ENCODE measurements at regions not wholly inside any gene's neighbourhood (a gene's known extent, or its start where the extent isn't known, plus 50 kb on each side); places are given as distances from the start of the nearest gene placed in this dataset.

DNA sequence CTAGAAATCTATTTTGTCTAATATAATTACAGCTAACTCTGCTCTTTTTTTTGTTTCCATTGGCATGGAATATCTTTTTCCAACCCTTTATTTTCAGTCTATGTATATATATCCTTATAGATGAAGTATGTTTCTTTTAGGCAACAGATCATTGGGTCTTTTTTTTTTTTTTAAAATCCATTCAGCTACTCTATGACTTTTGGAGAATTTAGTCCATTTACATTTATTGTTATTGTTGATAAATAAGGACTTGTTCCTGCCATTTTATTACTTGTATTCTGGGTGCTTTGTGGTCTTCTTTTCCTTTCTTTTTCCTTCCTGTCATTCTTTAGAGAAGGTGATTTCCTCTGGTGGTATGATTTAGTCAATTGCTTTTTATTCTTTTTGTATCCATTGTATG, 296.8 kb downstream of the SMARCA2 start:
- Histone ChIP-seq H3K27ac (no peak overlapping the region), H3K36me3 (no peaks in the 10 kb centered on the region), H3K4me1 (no peaks in the 10 kb centered on the region), H3K9me3 (peaks cover 0 to 6% (median 0%) of the 10 kb centered on the region in 4 donors), H3K4me3 (no peak overlapping the region), H3K27me3 (no peaks in the 10 kb centered on the region)
- DNase-seq (no peak), ATAC-seq (no peak)
- TF ChIP-seq, protein P1, sequence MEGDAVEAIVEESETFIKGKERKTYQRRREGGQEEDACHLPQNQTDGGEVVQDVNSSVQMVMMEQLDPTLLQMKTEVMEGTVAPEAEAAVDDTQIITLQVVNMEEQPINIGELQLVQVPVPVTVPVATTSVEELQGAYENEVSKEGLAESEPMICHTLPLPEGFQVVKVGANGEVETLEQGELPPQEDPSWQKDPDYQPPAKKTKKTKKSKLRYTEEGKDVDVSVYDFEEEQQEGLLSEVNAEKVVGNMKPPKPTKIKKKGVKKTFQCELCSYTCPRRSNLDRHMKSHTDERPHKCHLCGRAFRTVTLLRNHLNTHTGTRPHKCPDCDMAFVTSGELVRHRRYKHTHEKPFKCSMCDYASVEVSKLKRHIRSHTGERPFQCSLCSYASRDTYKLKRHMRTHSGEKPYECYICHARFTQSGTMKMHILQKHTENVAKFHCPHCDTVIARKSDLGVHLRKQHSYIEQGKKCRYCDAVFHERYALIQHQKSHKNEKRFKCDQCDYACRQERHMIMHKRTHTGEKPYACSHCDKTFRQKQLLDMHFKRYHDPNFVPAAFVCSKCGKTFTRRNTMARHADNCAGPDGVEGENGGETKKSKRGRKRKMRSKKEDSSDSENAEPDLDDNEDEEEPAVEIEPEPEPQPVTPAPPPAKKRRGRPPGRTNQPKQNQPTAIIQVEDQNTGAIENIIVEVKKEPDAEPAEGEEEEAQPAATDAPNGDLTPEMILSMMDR (IDR thresholded peaks at IDR 0.05): no peak
- intact Hi-C loops (cut with DNase I): no loop called here

DNA sequence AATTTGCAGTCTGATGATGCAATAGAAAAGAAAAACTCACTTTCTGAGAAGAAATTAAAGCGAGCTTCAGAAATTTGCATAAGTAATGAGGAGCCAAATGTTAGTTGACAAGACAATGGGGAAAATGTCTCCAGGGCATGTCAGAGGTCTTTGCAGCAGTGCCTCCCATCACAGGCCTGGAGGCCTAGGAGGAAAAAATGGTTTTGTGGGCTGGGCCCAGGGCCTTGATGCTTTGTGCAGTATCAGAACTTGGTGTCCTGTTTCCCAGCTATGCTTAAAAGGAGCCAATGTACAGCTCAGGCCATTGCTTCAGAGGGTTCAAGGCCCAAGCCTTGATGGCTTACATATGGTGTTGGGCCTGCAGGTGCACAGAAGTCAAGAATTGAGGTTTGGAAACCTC, 298.4 kb downstream of the SMARCA2 start:
- H3K27ac ChIP-seq: no peak overlapping the region
- no peaks in the 10 kb centered on the region for H3K27me3 ChIP-seq
- ATAC-seq (no peak), DNase-seq (no peak)
- intact Hi-C loops (cut with DNase I): no loop called here
- no peak for TF ChIP-seq POLR2A (IDR thresholded peaks at IDR 0.05)
- TF ChIP-seq, protein P1 (IDR thresholded peaks at IDR 0.05): no peak
- H3K36me3 ChIP-seq: no peaks in the 10 kb centered on the region
- WGBS (ENCODE audit: insufficient coverage, low coverage, low lambda C conversion rate, missing lambda C conversion rate): 69% methylated on average over 1 of the region's 1 CpG
- peaks cover 0 to 6% (median 0%) of the 10 kb centered on the region in 4 donors for H3K9me3 ChIP-seq
- no peaks in the 10 kb centered on the region for H3K4me1 ChIP-seq
- no peak overlapping the region for H3K4me3 ChIP-seq

DNA sequence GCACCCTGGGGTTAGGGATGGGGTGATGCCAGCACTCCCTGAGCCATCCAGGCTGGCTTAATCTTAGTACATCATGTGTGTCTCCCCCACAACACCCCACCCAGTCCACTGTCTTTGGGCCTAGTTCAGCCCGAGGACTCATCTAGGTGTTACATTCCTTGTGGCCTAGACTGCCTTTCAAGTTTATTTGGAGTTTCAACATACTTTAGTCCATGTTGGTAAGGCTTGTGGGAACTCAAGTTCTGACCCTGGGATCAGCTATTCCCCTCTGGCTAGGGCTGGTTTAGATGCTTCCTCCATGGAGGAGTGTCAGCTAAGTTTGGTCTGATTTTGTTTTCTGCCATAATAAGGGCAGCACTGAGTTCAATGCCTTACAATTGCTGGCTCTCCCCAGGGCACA, 302.4 kb downstream of the SMARCA2 start:
- Histone ChIP-seq H3K36me3 (no peaks in the 10 kb centered on the region), H3K4me1 (no peaks in the 10 kb centered on the region), H3K9me3 (no peaks in the 10 kb centered on the region), H3K27ac (no peak overlapping the region), H3K4me3 (no peak overlapping the region), H3K27me3 (no peaks in the 10 kb centered on the region)
- ATAC-seq (no peak), DNase-seq (no peak)
- intact Hi-C loops (cut with DNase I): no loop called here
- TF ChIP-seq, protein P1 (IDR thresholded peaks at IDR 0.05): no peak
- no peak for TF ChIP-seq POLR2A (IDR thresholded peaks at IDR 0.05)
- 100% methylated on average over 1 of the region's 1 CpG for whole genome bisulfite sequencing (ENCODE audit: insufficient coverage, low coverage, low lambda C conversion rate, missing lambda C conversion rate)

DNA sequence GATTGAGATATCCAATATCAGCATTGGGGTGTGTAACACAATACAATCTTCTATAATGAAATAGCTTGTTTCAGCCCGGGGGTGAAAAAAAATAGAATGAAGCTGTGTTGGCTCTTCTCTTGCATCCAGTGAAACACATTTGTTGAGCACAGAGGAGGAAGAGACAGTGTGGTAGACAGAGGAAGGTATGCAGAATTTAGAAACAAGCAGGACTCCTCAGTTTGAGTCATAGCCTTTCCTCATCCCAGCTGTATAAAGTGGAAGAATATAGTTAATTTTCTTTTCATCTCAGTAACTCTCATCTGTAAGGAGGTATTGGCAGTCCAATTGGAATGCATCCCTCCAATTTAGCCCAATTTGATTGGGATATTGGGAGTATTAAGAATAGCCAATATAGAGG, 302.2 kb upstream of the VLDLR start:
- no peak overlapping the region for H3K27ac ChIP-seq
- TF ChIP-seq POLR2A (IDR thresholded peaks at IDR 0.05): no peak
- intact Hi-C loops (cut with DNase I): no loop called here
- no peak overlapping the region for H3K4me3 ChIP-seq
- no peaks in the 10 kb centered on the region for H3K27me3 ChIP-seq
- no peaks in the 10 kb centered on the region for H3K4me1 ChIP-seq
- DNase-seq (no peak), ATAC-seq (no peak)
- WGBS (ENCODE audit: insufficient coverage, low coverage, low lambda C conversion rate, missing lambda C conversion rate): 22% methylated on average over 1 of the region's 1 CpG
- H3K36me3 ChIP-seq: no peaks in the 10 kb centered on the region
- no peaks in the 10 kb centered on the region for H3K9me3 ChIP-seq

DNA sequence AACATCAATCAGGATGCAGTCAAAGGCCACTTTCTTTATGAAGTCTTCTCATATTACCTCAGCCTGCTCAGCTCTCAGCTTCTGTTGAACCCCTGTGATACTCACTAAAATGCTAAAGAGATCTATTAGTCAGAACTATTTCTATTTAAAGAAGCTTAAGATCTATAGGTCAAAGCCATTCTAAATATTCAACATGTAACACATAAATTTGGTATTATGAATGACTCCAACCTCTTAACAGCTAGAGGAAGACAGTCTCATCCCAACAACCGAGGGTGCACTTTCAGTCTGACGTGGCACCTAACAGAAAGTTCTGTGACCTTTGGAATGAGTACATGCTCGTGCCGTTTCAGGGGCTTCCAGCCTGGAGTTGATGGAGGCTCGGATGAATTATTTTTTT, 301.5 kb upstream of the VLDLR start:
- no peak overlapping the region for H3K27ac ChIP-seq
- WGBS (ENCODE audit: insufficient coverage, low coverage, low lambda C conversion rate, missing lambda C conversion rate): 43% methylated on average over 5 of the region's 5 CpGs
- no peaks in the 10 kb centered on the region for H3K27me3 ChIP-seq
- no peaks in the 10 kb centered on the region for H3K9me3 ChIP-seq
- ATAC-seq (peak in 1 of 4 donors; percentile 50), DNase-seq (no peak)
- no peaks in the 10 kb centered on the region for H3K36me3 ChIP-seq
- TF ChIP-seq POLR2A (IDR thresholded peaks at IDR 0.05): no peak
- TF ChIP-seq, protein P1 (IDR thresholded peaks at IDR 0.05): no peak
- no peak overlapping the region for H3K4me3 ChIP-seq
- no peaks in the 10 kb centered on the region for H3K4me1 ChIP-seq
- intact Hi-C loops (cut with DNase I): no loop called here
